Astrocyte of the hippocampus (primary cell): ENCODE measurements at regions not wholly inside any gene's neighbourhood (a gene's known extent, or its start where the extent isn't known, plus 50 kb on each side); places are given as distances from the start of the nearest gene placed in this dataset.

ENCODE experiments used
- DNase-seq: peaks from one replicate; pipeline ENCODE4 v3.0.0; 2011; ENCODE audit warnings: low read depth, low spot score

DNA sequence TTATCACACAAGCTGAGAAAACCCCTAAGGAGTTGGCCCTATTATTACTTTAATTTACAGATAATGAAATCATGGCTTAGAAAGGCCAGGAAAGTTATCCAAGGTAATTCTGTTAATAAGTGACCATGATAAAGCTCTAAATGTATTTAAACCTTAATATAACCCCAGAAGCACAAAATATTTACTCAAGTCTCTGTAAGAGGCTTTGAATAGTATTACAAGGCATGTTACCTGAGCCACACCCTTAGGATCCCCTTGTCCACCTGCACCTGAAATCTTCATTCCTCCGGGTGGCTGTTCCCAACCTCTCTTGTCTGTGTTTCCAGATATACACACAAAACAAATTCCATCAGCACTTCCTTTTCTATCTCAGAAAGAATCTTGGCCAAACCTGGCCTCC is 271.6 kb upstream of the BMP2 start:
- no peak for DNase-seq

DNA sequence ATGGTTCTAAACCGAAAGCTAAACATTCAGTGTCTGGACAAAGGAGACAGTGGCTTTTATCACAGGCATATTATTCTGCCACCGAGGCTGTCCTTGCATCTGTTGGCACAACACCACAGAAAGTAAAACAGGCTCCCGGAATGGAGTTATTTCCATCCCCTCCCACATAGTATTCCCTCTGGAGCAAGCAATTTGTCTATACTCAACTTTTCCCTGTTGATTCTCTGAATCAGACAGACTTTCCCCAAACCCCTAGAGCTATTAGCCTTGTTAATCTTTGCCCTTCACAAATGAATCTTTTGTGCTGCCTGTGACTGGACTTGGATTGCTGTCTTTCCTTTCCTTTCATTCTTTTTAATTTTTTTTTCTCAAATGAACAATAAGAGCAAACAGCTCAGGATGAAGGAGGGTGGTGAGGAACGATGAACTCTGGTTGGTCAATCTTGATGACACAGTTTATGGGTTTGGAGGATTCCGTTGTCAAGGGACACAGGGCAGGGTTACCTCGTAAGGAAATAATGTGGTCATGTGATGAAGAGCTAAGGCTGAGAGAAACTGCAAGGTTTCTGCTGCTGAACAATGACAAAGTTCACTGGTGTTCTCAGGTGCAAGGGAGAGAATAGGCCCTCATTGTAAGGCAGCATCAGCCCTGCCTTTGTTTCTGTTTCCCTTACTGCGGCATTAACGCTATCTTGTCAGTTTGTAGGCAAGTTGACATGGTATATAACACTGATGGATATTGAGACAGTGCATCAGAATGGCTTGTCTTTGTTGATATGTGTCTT is 275.0 kb upstream of the BMP2 start:
- peak; percentile 63 for DNase-seq

DNA sequence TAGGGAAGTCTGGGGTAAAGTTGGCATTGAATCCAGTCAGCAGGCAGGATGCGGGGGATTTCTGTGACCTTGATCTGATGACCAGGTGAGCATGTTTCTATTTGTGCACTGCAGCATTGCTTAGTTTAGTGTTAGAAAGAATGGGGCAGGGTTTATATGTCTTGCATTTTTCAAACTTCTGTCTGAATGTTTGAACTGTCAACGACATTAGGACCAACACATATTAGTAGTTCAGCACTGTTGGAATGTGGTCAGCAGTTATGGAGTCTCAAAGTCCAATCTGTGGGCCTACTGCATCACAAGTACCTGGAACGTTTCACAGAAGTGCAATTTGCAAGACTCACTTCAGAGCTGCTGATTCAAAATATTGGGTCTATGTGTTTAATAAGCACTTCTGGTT is 276.6 kb upstream of the BMP2 start:
- DNase-seq = no peak

DNA sequence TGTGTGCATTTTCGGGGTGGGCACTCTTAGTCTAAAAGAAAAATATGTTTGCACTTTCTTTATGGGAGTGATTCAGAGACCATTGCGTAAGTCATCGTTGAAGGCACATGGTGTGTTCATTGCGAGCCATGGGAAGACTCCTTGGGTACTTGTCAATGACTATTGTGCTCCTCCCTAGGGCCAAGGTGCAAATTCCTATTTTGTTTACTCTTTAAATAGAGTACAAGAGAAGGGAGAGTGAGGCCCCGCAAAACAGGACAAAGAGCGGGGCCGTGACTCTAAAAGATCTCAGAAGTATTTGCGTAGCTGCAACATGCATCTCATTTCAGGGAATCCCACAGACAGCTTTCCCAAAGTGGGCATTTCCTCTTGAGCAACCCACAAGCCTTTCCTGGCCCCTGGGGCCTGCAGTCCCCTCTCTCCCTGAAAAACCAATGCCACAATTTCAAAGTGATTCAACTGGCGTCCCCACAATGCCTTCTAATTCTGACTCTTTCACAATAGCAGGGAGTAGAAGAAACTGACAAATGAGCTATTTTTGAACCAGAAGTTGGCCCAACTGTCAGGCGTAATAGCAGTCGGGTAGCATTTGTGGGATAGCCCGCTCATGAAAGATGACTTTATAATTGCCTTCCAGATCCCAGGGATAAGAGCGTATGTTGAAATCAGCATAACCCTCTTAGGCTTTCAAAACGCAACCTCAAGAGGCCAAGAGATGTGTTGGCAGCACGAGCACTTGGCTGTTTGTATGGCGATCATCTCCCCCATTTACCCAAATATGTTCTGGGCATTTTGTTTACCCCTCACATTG is 277.9 kb upstream of the BMP2 start:
- peak; percentile 16 for DNase-seq

DNA sequence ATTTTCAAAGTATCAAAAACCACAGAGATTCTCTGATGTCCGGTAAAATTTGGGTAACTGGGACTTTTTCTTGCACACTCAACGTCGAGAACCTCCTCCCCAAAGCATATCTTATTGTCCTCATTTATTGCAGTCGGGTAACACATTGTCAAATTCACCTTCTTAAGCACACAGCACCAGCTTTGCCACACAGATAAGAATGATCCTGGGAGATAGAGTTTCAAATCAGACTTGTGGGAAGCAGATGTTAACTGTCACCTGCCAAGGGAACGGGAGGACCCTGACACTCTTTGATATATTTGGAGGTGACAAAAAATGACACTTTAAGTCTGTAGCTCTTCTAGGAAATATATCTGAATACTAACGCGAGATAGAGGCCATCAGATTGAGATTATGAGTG is 282.1 kb upstream of the BMP2 start:
- DNase-seq = no peak

DNA sequence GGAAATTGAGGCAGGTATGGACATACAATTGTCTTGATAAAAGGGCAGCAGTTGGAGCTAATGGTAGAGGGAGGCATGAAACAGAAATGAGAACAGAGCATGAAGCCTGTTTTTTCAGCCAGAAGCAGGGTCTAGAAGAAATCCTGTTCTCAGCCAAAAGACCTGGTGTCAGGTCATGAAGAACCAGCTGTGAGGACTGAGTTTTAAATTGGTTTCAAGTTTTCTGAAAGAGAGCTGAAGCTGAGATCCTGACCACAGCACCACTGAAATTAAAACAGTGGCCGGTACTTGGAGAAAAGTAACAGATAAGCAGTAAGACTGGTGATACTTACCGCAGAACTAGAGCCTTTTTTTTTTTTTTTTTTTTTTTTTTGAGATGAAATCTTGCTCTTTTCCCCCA is 283.8 kb upstream of the BMP2 start:
- DNase-seq = no peak

DNA sequence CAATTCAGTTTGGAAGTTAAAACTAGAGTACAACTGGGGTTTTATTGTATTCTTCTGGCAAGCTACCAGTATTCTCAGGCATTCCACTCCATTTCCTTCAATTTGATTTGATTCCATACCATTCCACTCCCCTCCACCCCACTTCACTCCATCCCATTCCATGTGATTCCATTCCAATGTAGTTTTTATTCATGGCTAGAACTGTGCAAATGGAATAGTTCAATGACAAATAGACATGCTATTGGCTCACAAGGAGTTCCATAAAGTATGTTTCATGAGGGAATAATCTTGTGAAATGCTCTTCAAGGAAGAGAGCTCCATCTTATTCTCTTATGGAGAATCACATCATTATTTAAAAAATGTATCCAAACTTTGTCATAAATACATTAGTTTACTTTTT is 285.0 kb upstream of the BMP2 start:
- no peak for DNase-seq

DNA sequence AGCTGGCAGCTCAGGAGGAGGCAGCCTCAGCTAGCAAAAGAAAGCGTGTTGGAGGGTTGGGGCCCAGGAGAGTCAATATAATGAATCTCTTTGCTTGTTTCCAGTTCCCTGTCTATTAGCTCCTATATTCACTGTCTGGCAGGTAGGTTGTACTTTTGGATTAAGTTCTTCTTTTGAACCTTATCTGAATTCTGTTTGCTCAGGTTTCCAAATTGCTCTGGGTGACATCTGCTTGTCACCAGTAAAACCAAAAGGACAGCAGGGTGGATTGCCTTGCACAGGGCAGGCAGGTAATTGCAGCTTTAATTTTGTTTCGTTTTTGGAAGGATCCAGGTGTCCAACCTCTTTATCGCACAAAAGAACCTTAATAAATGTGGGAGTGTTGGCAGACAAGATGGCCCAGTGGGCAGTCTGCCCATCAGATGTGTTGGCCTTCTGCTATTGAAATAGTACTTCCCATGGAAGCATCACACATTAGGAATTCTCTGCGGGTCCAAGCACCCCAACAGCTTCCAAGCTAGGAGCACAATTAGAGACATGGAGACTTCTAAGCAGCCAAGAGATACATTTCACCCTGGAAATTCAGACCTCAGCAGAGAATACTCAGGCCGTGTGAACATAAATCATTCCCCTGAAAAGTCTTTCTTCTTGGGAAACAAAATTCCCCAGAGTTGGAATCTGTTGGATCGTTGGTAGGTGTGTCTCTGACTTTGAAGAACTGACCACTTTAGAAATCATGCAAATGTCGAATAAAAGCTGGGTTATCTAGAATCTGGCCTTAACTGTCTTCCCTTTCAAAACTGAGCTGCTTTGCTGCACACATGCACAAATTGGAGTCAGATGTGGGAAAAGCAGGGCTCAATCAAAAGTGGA is 286.9 kb upstream of the BMP2 start:
- no peak for DNase-seq

DNA sequence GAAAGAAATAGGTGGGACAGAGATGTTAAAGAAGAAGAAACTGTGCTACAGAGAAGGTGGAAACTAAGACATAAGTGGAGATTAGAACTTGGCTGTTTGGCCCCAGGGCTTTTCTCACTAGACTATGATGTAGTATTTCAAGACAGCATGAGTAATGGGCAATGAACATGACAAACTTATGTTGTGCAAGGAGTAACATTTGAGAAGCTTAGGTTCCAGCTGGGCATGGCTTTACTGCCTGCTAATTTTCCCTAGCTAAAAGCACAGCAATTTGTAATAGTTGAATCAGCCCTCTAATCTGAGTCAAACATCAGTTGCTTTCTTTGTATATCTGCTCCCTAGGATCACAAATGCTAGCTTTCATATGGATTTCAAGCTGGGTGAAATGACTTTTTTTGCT is 294.3 kb upstream of the BMP2 start:
- DNase-seq = no peak

DNA sequence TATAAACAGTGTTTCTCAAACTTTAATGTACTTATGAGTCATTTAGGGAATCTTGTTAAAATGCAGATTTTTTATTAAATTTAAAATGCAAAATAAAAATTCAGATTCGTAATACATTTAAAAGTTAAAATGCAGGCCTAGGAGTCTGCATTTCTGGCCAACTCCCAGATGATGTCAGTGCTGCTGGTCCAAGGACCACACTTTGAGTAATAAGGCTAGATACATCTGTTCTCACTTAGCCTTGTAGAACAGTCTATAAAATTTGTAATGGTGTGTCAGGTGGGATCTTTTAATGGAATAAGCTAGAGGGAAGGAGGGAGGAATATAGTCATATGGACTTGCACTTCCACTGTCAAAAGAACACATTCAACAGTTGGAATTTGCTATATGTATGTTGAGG is 295.6 kb upstream of the BMP2 start:
- no peak for DNase-seq

DNA sequence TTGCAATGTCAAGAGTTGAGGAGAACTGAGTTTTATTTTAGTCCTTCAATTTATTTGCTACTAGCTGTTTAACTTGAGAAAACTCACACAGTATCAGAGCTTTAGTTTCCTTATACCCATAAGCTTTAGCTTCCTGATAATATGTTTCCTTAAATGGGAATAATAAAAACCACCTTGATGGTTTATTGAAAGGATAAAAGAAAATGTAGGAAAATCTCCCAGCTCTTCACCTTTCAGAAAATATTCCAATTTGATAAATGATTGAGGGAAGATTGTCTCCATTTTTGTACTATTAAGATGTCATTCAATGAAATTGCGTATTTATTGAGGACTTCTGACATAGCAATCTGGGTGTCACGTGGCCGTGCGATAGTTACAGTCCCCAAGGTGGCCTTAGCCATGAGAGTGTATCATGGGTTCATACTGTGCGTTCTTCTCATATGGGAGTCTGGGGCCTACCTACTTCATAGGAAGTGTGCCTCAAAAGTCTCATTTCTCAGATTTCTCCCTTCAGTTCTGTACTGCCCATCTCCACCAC is 296.3 kb upstream of the BMP2 start:
- DNase-seq = no peak

DNA sequence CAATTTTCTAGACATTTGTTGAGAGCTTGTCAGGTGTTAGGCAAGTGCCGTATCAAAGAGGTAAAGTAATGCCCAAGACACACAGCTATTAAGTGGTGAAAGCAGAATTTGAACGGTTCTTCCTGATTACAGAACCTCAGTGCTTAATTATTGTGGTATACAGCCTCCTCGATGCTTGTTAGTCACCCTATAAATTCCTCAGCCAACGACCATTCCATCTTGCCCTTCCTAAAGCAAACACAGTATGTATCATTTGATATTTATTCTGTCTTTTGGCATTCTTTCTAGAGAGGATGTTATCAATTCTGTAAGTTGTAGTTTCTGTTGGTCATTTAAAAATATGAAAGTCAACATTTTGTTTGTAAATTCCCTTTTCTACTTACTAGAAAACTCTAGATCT is 297.8 kb upstream of the BMP2 start:
- no peak for DNase-seq

DNA sequence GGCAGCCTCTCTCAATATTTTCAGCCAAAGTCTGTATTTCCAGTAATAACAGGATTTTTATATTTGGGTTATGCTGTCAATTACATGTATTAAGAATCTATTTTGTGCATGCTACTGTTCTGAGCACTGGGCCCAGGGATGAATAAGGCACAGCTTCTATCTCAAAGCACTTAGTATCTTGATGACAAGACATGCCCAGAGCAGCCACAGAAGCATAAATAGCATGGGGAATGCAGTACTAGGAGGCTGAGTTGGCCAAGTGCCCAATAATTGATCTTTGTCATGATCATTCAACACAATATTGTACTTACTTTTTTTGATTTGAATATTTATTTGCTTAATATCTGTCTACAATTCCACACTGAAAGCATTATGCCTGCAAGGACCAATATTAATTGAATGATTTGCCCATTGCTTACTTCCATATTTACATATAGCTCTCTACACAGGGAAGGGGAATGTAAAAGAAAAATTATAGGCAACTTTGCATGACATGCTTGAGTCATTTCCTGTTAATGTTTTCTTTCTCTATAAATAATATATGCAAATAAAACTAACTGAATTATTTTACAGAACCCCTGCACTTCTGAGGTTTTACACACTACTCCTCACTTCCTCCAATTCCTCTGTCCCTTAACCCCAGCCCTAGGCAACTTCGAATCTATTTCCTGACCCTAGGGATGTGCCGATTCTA is 298.9 kb upstream of the BMP2 start:
- no peak for DNase-seq

DNA sequence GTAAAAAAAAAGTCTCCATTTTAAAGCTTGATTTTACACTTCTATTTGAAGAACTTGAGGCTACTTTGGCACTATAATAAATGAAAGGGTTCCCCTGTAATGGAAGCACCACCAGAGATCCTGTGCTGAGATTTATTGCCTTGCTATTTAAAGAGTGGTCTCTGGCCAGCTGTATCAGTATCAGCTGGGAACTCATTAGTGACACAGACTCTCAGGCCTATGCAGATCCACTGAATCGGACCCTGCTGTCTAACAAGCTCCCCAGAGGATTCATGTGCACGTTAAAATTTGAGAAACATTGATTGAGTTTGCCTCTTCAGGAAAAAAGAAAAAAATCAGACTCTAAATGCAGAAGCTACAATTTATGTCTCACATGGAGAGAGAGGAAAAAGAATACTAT is 299.9 kb upstream of the BMP2 start:
- DNase-seq = no peak

DNA sequence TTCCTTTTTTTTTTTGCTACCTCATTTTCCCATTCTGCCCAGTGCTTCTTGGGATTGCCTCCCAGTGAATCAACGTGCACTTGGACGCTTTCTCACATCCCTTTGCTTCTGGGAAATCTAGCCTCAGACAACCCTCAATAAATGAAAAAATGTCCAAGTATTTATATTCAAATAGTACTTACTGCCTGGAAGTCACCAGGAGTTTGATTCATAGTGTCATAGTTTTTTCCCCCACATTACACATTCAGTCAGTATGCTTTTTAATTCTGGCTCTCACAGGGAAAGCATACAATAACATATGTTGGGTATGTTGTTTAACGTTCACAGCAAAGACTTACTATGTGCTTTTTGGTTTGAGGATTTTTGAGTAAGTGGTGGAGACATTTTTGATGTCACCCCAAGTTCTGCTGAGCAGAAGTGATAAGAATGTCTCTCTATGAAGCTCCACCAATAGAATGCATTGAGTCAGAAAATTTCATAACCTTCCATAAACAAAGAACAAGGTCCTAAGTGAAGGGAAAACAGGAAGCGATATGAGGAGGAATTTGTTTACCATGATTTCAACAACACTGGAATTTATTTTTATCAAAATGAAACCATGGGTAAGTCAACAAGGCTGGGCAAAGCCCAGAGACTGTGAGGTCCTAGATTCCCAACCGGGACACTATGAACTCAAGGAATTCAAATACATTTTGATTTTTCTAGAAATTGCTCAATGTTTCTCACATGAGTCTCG is 301.2 kb upstream of the BMP2 start:
- DNase-seq = peak; percentile 24

DNA sequence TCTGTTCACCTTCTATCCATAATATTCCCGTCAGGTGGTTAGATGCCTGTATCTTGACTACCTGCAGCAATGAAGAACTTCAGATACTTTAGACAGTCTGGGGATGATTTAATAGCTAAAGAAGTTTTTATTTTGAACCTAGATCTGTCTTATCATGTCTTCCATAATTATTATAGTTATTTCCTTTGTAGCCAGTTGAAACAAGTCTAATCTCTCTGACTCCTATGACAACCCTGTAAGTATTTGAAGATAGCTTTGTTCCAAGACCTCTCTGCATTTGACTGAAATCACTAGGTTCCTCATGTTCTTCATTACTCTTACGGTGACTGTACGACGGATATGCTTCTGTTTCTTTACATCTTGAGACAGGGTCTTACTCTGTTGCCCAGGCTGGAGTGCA is 316.6 kb upstream of the BMP2 start:
- DNase-seq = no peak

DNA sequence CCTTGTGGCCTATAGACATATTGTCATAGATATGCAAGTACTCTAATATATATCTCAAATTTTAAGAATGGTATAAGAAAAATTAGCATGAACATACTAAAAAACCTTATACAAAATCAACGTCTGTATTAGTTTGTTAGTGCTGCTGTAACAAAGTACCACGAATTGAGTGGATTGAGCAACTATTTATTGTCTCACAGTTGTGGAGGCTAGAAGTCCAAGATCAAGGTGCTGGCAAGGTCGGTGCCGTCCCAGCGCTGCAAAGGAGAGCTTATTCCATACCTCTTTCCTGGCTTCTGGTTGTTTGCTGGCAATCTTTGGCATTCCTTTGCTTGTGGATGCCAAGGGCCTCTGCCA is 317.6 kb upstream of the FERMT1 start:
- DNase-seq = no peak

DNA sequence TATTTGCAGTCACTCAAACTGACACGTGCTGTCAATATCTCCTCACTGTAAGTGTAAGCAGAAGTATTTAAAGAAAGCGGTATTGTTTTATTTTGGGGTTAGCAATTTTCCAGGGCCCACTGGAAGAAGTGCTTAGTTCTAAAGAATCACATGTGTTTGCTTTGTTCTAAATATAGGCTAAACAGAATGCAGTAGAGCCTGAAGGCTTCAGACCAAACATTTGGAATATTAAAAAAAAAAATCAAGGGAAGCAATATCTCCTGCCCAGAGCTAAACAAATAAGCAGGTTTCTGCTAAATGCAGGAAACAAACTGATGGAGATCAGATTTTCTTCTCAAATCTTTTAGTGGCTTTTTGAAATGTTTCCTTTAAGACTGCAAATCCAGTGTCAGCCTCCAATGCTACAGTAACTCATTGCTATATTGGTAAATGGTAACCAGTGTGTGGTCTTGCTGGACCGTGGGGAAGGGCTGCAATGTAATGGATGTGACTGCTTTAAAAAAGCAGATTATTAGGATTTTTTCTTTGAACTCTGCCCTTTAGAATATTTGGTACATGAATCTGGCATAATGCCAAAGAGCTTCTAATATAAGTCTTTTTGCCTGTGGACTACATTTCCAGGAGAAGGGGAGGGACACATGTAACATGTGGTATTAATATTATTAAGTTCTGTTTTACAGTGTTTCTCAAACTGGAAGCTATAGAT is 317.1 kb upstream of the FERMT1 start:
- no peak for DNase-seq

DNA sequence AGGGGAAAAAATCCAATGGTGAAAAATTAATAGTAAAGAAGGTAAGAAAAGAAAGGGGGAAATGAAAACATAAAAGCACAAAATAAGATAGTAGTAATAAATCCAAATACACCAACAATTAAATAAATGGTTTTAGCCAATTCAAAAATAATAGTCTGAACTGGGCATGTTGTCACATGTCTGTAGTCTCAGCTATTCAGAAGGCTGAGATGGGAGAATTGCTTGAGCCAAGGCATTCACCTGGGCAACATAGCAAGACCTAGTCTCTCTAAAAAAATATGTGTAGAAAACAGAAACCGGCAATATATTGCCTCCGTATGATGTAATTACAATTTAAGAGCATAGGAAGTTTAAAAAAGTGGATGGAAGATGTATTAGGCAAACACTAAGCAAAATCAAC is 311.3 kb upstream of the FERMT1 start:
- DNase-seq = no peak

DNA sequence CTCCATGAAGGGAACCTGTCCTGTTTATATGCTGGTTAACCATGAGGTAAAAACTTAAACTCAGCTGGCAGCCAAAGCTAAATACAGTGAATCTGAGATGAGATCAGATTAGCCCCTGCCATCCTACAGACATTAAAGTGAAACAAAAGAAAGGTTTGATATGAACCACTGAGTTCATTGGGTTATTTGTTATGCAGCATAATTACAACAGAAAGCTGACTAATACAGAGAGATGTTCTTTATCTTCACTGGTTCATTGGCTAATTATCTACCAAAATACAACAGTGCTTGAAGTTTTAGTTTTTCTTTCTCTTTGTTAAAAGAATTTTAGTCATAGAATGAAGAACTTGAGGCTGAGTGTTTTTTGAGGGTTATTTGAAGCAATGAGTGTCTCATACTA is 307.6 kb upstream of the FERMT1 start:
- no peak for DNase-seq
